ENCODE measurements at regions not wholly inside any gene's neighbourhood (a gene's known extent, or its start where the extent isn't known, plus 50 kb on each side); places are given as distances from the start of the nearest gene placed in this dataset.

GRCh38 chr15:37773111-37773860, 161.2 kb upstream of the TMCO5A start:
- Mint-ChIP-seq H3K27me3 (peaks cover 5% of the 10 kb centered on the region), H3K4me1 (ENCODE audit: low read depth) (no peaks in the 10 kb centered on the region), H3K36me3 (no peaks in the 10 kb centered on the region), H3K27ac (no peak overlapping the region), H3K9me3 (ENCODE audit: low read depth) (peaks cover 2% of the 10 kb centered on the region), H3K4me3 (no peak overlapping the region)

GRCh38 chr15:37774961-37775360, 159.5 kb upstream of the TMCO5A start:
- Mint-ChIP-seq H3K27ac (no peak overlapping the region), H3K27me3 (peaks cover 5% of the 10 kb centered on the region), H3K4me3 (no peak overlapping the region), H3K4me1 (ENCODE audit: low read depth) (no peaks in the 10 kb centered on the region), H3K36me3 (no peaks in the 10 kb centered on the region), H3K9me3 (ENCODE audit: low read depth) (peaks cover 4% of the 10 kb centered on the region)

GRCh38 chr15:37777006-37777405, 157.4 kb upstream of the TMCO5A start:
- Mint-ChIP-seq H3K36me3 (no peaks in the 10 kb centered on the region), H3K4me1 (ENCODE audit: low read depth) (no peaks in the 10 kb centered on the region), H3K4me3 (no peak overlapping the region), H3K9me3 (ENCODE audit: low read depth) (peaks cover 4% of the 10 kb centered on the region), H3K27ac (no peak overlapping the region), H3K27me3 (peaks cover 5% of the 10 kb centered on the region)

GRCh38 chr15:37783290-37783689, 151.2 kb upstream of the TMCO5A start:
- no peaks in the 10 kb centered on the region for H3K4me1 Mint-ChIP-seq (ENCODE audit: low read depth)
- peaks cover 2% of the 10 kb centered on the region for H3K27me3 Mint-ChIP-seq
- H3K36me3 Mint-ChIP-seq = no peaks in the 10 kb centered on the region
- no peak overlapping the region for H3K27ac Mint-ChIP-seq
- H3K4me3 Mint-ChIP-seq = no peak overlapping the region
- peaks cover 2% of the 10 kb centered on the region for H3K9me3 Mint-ChIP-seq (ENCODE audit: low read depth)

- Mint-ChIP-seq H3K27ac (no peak overlapping the region), H3K9me3 (ENCODE audit: low read depth) (no peaks in the 10 kb centered on the region), H3K27me3 (peaks cover 4% of the 10 kb centered on the region), H3K4me3 (no peak overlapping the region), H3K36me3 (no peaks in the 10 kb centered on the region), H3K4me1 (ENCODE audit: low read depth) (no peaks in the 10 kb centered on the region)
Observed at GRCh38 chr15:37788330-37788729, 146.1 kb upstream of the TMCO5A start.

- H3K9me3 Mint-ChIP-seq (ENCODE audit: low read depth) = no peaks in the 10 kb centered on the region
- no peaks in the 10 kb centered on the region for H3K4me1 Mint-ChIP-seq (ENCODE audit: low read depth)
- no peak overlapping the region for H3K27ac Mint-ChIP-seq
- H3K27me3 Mint-ChIP-seq = peaks cover 2% of the 10 kb centered on the region
- H3K4me3 Mint-ChIP-seq = no peak overlapping the region
- no peaks in the 10 kb centered on the region for H3K36me3 Mint-ChIP-seq
Observed at GRCh38 chr15:37788767-37789396, 145.6 kb upstream of the TMCO5A start.

GRCh38 chr15:37789397-37789786, 145.0 kb upstream of the TMCO5A start:
- H3K27ac Mint-ChIP-seq = no peak overlapping the region
- H3K4me3 Mint-ChIP-seq = no peak overlapping the region
- H3K27me3 Mint-ChIP-seq = peaks cover 2% of the 10 kb centered on the region
- H3K36me3 Mint-ChIP-seq = no peaks in the 10 kb centered on the region
- H3K9me3 Mint-ChIP-seq (ENCODE audit: low read depth) = no peaks in the 10 kb centered on the region
- H3K4me1 Mint-ChIP-seq (ENCODE audit: low read depth) = no peaks in the 10 kb centered on the region

- H3K36me3 Mint-ChIP-seq = no peaks in the 10 kb centered on the region
- no peak overlapping the region for H3K4me3 Mint-ChIP-seq
- peaks cover 2% of the 10 kb centered on the region for H3K27me3 Mint-ChIP-seq
Observed at GRCh38 chr15:37789881-37790280, 144.6 kb upstream of the TMCO5A start.

GRCh38 chr15:37791693-37792092, 142.7 kb upstream of the TMCO5A start:
- Mint-ChIP-seq H3K9me3 (ENCODE audit: low read depth) (no peaks in the 10 kb centered on the region), H3K4me1 (ENCODE audit: low read depth) (no peaks in the 10 kb centered on the region), H3K27me3 (peaks cover 4% of the 10 kb centered on the region), H3K27ac (no peak overlapping the region), H3K36me3 (no peaks in the 10 kb centered on the region), H3K4me3 (no peak overlapping the region)

More at GRCh38 chr15:37789881-37790280, 144.6 kb upstream of the TMCO5A start:
- no peak overlapping the region for H3K27ac Mint-ChIP-seq
- no peaks in the 10 kb centered on the region for H3K4me1 Mint-ChIP-seq (ENCODE audit: low read depth)
- H3K9me3 Mint-ChIP-seq (ENCODE audit: low read depth) = no peaks in the 10 kb centered on the region

- Mint-ChIP-seq H3K27ac (no peak overlapping the region), H3K9me3 (ENCODE audit: low read depth) (peaks cover under 1% of the 10 kb centered on the region), H3K36me3 (no peaks in the 10 kb centered on the region), H3K27me3 (peaks cover 4% of the 10 kb centered on the region), H3K4me1 (ENCODE audit: low read depth) (no peaks in the 10 kb centered on the region), H3K4me3 (no peak overlapping the region)
Observed at GRCh38 chr15:37792351-37792750, 142.1 kb upstream of the TMCO5A start.

- H3K9me3 Mint-ChIP-seq (ENCODE audit: low read depth) = peaks cover 3% of the 10 kb centered on the region
Observed at GRCh38 chr15:37793851-37794250, 140.6 kb upstream of the TMCO5A start.

GRCh38 chr15:37794947-37795346, 139.5 kb upstream of the TMCO5A start:
- peaks cover 6% of the 10 kb centered on the region for H3K27me3 Mint-ChIP-seq
- no peak overlapping the region for H3K4me3 Mint-ChIP-seq
- H3K4me1 Mint-ChIP-seq (ENCODE audit: low read depth) = no peaks in the 10 kb centered on the region
- no peak overlapping the region for H3K27ac Mint-ChIP-seq
- no peaks in the 10 kb centered on the region for H3K36me3 Mint-ChIP-seq
- peaks cover 3% of the 10 kb centered on the region for H3K9me3 Mint-ChIP-seq (ENCODE audit: low read depth)

More at GRCh38 chr15:37793851-37794250, 140.6 kb upstream of the TMCO5A start:
- Mint-ChIP-seq H3K27me3 (peaks cover 6% of the 10 kb centered on the region), H3K36me3 (no peaks in the 10 kb centered on the region), H3K4me3 (no peak overlapping the region), H3K4me1 (ENCODE audit: low read depth) (no peaks in the 10 kb centered on the region), H3K27ac (no peak overlapping the region)

GRCh38 chr15:37801529-37801928, 132.9 kb upstream of the TMCO5A start:
- Mint-ChIP-seq H3K9me3 (ENCODE audit: low read depth) (peaks cover 3% of the 10 kb centered on the region), H3K36me3 (no peaks in the 10 kb centered on the region), H3K27ac (no peak overlapping the region), H3K4me1 (ENCODE audit: low read depth) (no peaks in the 10 kb centered on the region), H3K4me3 (no peak overlapping the region), H3K27me3 (peaks cover 4% of the 10 kb centered on the region)

- Mint-ChIP-seq H3K27ac (no peak overlapping the region), H3K9me3 (ENCODE audit: low read depth) (no peaks in the 10 kb centered on the region), H3K4me1 (ENCODE audit: low read depth) (no peaks in the 10 kb centered on the region), H3K4me3 (no peak overlapping the region), H3K27me3 (peaks cover 1% of the 10 kb centered on the region), H3K36me3 (no peaks in the 10 kb centered on the region)
Observed at GRCh38 chr15:37806808-37807207, 127.6 kb upstream of the TMCO5A start.

GRCh38 chr15:37810381-37810780, 124.1 kb upstream of the TMCO5A start:
- Mint-ChIP-seq H3K4me1 (ENCODE audit: low read depth) (no peaks in the 10 kb centered on the region), H3K36me3 (no peaks in the 10 kb centered on the region), H3K9me3 (ENCODE audit: low read depth) (no peaks in the 10 kb centered on the region), H3K27me3 (no peaks in the 10 kb centered on the region), H3K4me3 (no peak overlapping the region), H3K27ac (no peak overlapping the region)

GRCh38 chr15:37813306-37813705, 121.1 kb upstream of the TMCO5A start:
- H3K27ac Mint-ChIP-seq = no peak overlapping the region
- no peaks in the 10 kb centered on the region for H3K9me3 Mint-ChIP-seq (ENCODE audit: low read depth)
- H3K4me3 Mint-ChIP-seq = no peak overlapping the region
- H3K36me3 Mint-ChIP-seq = no peaks in the 10 kb centered on the region
- H3K27me3 Mint-ChIP-seq = no peaks in the 10 kb centered on the region
- H3K4me1 Mint-ChIP-seq (ENCODE audit: low read depth) = no peaks in the 10 kb centered on the region
